Uterus (tissue), 3 donors: ENCODE measurements at regions not wholly inside any gene's neighbourhood (a gene's known extent, or its start where the extent isn't known, plus 50 kb on each side); places are given as distances from the start of the nearest gene placed in this dataset.

Experiments used
- DNase-seq, 2 donors: peaks; one replicate each; pipeline ENCODE4 v3.0.0-alpha.2; 2019 to 2020
- H3K27ac ChIP-seq, 2 donors: fragments of 200-600 bp; sonication (generic); 1 replicate in 1 of 2; 2 replicates in 1 of 2; pipeline ENCODE4 v1.5.1; 2016 to 2018
- H3K27me3 ChIP-seq, 2 donors: fragments of 200-600 bp; sonication (generic); one replicate each; pipeline ENCODE4 v1.5.1; 2018 to 2019; ENCODE audit warnings: control low read depth in 1 of 2
- H3K36me3 ChIP-seq, 2 donors: fragments of 200-600 bp; sonication (generic); one replicate each; pipeline ENCODE4 v1.5.1; 2019; ENCODE audit warnings: control low read depth in 1 of 2
- H3K4me1 ChIP-seq, 2 donors: fragments of 200-600 bp; sonication (generic); one replicate each; pipeline ENCODE4 v1.5.1; 2018 to 2019; ENCODE audit warnings: control low read depth in 1 of 2
- H3K4me3 ChIP-seq, 2 donors: fragments of 200-600 bp; sonication (generic); 1 replicate in 1 of 2; 2 replicates in 1 of 2; pipeline ENCODE4 v1.5.1; 2018 to 2019; ENCODE audit warnings: mild to moderate bottlenecking in 1 of 2
- H3K9me3 ChIP-seq, 2 donors: fragments of 200-600 bp; sonication (generic); one replicate each; pipeline ENCODE4 v1.5.1; 2019; ENCODE audit warnings: control low read depth in 1 of 2
- POLR2A ChIP-seq, 2 donors: fragments of 450-650 bp; IDR thresholded peaks; one replicate each; pipeline ENCODE4 v1.6.1; 2016; ENCODE audit warnings: antibody characterized with exemption in 2 of 2, mild to moderate bottlenecking in 1 of 2, moderate library complexity in 1 of 2
- intact Hi-C: fragments of 100-400 bp; cut with DNase I; formaldehyde crosslinking; loops from one replicate; pipeline ENCODE4 v1.15.1; 2023; ENCODE audit warnings: low total_unique reads
- TF ChIP-seq, protein P1 (sequence below), 4 experiments: fragments of 200-600 bp in 2 of 4; fragments of 450-650 bp in 2 of 4; sonication (generic) in 2 of 4; IDR thresholded peaks; one replicate each; pipeline ENCODE4 v1.5.1; 2016 to 2019; ENCODE audit warnings: antibody characterized with exemption in 4 of 4, mild to moderate bottlenecking in 2 of 4, moderate library complexity in 1 of 4
- donor health status: DM: yes; HTN: yes; CAD: no.

DNA sequence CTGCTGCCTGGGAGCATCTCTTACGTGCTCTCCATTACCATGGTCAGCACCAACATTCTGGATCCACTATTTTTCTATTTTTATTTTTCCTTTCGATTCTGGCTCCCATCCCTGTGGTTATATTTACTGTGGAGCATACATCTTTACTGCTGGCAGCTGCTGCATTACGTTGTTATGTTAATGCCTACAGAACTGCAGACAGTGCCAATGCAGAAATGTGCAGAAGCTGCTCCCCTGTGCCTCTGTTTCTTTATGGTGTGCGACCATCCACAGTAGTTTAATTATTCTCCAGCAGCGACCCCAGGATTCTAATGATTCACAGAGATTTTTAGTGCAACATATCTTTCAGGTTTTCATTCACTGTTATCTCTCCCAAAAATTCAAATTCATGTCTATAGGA lies 911.7 kb upstream of the SLITRK6 start:
- H3K36me3 ChIP-seq = no peaks in the 10 kb centered on the region

DNA sequence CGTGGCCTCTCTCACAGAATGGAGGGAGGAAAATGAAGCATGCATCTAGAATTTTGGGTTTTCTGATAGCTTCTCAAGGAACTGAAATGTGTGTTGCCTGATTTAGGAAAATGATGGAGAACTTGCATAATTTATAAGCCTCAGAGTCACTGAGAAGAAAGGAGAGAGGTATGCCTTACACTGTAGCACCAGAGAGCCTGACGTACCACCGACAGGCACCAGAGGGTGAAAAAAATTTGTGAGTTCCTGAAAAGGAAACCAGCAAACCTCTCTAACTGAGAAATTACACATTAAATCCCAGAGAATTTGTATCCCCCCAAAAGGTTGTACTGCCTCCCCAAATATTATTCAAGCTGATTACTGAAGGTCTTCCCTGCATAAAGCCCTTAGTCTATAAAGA lies 915.3 kb upstream of the SLITRK6 start:
- no peaks in the 10 kb centered on the region for H3K27me3 ChIP-seq
- no peaks in the 10 kb centered on the region for H3K36me3 ChIP-seq
- H3K4me1 ChIP-seq = no peaks in the 10 kb centered on the region
- H3K4me3 ChIP-seq = no peak overlapping the region
- intact Hi-C loops = no loop called here
- no peaks in the 10 kb centered on the region for H3K9me3 ChIP-seq
- no peak overlapping the region for H3K27ac ChIP-seq
- TF ChIP-seq POLR2A (IDR thresholded peaks at IDR 0.05) = no peak
- TF ChIP-seq, protein P1, sequence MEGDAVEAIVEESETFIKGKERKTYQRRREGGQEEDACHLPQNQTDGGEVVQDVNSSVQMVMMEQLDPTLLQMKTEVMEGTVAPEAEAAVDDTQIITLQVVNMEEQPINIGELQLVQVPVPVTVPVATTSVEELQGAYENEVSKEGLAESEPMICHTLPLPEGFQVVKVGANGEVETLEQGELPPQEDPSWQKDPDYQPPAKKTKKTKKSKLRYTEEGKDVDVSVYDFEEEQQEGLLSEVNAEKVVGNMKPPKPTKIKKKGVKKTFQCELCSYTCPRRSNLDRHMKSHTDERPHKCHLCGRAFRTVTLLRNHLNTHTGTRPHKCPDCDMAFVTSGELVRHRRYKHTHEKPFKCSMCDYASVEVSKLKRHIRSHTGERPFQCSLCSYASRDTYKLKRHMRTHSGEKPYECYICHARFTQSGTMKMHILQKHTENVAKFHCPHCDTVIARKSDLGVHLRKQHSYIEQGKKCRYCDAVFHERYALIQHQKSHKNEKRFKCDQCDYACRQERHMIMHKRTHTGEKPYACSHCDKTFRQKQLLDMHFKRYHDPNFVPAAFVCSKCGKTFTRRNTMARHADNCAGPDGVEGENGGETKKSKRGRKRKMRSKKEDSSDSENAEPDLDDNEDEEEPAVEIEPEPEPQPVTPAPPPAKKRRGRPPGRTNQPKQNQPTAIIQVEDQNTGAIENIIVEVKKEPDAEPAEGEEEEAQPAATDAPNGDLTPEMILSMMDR (IDR thresholded peaks at IDR 0.05) = no peak
- no peak for DNase-seq

More for the DNA sequence above, 911.7 kb upstream of the SLITRK6 start:
- H3K9me3 ChIP-seq = no peaks in the 10 kb centered on the region
- H3K4me1 ChIP-seq = no peaks in the 10 kb centered on the region
- no peak overlapping the region for H3K27ac ChIP-seq
- H3K4me3 ChIP-seq = no peak overlapping the region
- TF ChIP-seq, protein P1 (IDR thresholded peaks at IDR 0.05) = no peak
- no peak for TF ChIP-seq POLR2A (IDR thresholded peaks at IDR 0.05)
- no peak for DNase-seq
- intact Hi-C loops = no loop called here
- H3K27me3 ChIP-seq = no peaks in the 10 kb centered on the region

DNA sequence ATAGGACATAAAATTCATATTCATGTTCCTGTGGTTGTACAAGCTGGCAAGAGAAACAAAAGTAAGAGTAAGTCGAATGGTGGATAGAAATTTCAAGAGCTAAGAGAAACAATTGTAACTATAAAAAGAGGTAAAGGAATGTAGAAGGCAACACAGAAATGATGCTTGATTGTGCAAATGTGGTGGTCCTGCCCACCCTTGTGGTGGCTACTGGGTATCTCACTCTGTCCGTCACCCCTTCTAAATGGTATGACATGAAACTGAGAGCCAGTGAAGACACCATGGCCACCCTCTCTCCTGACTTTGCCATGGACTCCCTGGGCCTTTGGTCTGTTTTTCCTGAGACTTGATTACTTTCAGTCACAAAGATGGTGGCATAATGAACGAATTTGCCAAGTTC lies 925.9 kb upstream of the SLITRK6 start:
- DNase-seq = no peak
- H3K27ac ChIP-seq = no peak overlapping the region
- H3K27me3 ChIP-seq = no peaks in the 10 kb centered on the region
- no peaks in the 10 kb centered on the region for H3K4me1 ChIP-seq
- intact Hi-C loops = no loop called here
- H3K36me3 ChIP-seq = no peaks in the 10 kb centered on the region
- H3K9me3 ChIP-seq = no peaks in the 10 kb centered on the region
- TF ChIP-seq, protein P1 (IDR thresholded peaks at IDR 0.05) = no peak
- no peak for TF ChIP-seq POLR2A (IDR thresholded peaks at IDR 0.05)
- H3K4me3 ChIP-seq = no peak overlapping the region

DNA sequence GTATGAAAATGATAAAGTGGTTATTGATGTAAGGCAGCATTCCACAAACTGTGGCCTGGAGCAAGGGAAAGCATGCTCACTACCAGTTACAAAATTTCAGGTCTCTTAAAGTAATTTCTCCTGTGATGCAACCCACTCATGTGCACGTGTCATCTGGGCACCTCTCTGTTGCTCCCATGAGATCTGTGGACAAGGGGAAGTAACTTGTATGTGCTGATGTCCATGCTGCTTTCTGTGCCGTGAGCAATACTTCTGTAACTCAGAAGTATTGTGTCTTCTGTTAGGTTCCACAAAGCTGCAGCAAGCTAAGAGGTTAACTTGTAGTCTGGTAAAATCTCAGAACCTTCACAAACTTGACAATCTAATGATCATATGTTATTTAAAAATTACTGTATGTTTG lies 930.0 kb upstream of the SLITRK6 start:
- Histone ChIP-seq H3K27ac (no peak overlapping the region), H3K9me3 (no peaks in the 10 kb centered on the region), H3K27me3 (no peaks in the 10 kb centered on the region), H3K36me3 (no peaks in the 10 kb centered on the region), H3K4me3 (no peak overlapping the region), H3K4me1 (no peaks in the 10 kb centered on the region)
- intact Hi-C loops = no loop called here
- TF ChIP-seq POLR2A (IDR thresholded peaks at IDR 0.05) = no peak
- TF ChIP-seq, protein P1 (IDR thresholded peaks at IDR 0.05) = no peak
- DNase-seq = no peak

DNA sequence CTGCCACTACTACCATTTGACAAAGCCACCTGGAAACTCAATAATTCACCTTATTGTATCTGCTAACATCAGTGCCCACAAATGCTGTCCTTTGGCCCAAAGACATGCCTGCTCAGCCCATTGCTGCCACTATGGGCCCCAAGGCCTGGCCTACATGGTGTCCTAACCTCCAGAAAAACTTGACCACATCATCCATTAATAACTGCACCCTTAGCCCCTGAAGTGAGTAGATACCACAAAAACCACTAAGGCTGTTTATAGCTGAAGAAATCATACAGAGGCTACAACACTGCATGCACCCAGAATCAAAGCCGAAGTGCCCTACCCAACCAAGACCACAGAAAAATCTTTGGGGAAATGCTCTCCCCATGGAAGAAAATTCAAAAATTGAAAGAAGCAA lies 932.8 kb upstream of the SLITRK6 start:
- no peak overlapping the region for H3K4me3 ChIP-seq
- H3K36me3 ChIP-seq = no peaks in the 10 kb centered on the region
- no peaks in the 10 kb centered on the region for H3K27me3 ChIP-seq
- DNase-seq = no peak
- H3K9me3 ChIP-seq = no peaks in the 10 kb centered on the region
- TF ChIP-seq, protein P1 (IDR thresholded peaks at IDR 0.05) = no peak
- TF ChIP-seq POLR2A (IDR thresholded peaks at IDR 0.05) = no peak
- intact Hi-C loops = no loop called here
- no peak overlapping the region for H3K27ac ChIP-seq
- H3K4me1 ChIP-seq = no peaks in the 10 kb centered on the region
